ENCODE measurements at regions not wholly inside any gene's neighbourhood (a gene's known extent, or its start where the extent isn't known, plus 50 kb on each side); places are given as distances from the start of the nearest gene placed in this dataset.

DNA sequence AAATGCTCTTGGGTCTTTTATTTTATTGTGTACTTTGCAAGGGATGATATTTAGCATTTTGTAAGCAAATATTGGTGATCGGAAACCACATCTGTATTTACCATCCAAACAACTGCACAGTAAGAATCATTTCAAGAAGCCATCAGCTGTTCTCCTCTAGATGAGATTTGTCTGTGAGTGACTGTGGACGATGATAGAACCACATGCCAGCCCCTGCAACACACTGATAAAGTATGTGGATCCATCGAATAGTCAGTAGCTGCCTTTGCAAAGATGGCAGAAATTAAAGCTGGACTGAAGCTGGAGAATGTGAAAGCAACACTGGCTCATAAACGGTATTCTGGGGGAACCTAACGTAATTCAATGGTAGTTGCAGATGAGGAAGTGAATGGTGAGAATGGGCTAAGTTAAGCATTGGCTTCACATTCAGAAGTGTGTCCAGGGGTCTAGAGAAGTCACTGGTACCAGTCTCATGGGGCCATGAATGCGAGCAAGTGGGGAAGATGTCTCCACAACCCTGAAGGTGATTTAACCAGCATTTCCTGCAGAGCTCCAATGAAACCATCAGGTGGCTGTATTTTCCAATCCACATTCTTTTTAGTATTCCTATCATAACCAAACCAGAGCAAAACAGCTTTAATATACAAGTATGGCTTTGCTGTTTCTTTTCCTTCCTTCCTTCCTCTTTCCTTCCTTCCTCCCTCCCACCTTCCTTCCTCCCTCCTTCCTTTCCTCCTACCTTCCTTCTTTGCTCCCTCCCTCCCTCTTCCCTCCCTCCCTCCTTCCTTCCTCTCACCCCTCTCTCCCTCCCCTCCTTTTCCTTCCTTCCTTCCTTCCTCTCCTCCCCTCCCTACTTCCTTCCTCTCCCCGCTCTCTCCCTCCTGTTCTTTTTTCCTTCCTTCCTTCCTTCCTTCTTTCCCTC is 169.4 kb downstream of the ABCA8 start:
- peaks cover 2% of the 10 kb centered on the region for H3K27me3 Mint-ChIP-seq (ENCODE audit: insufficient read depth)
- TF ChIP-seq CTCF (IDR thresholded peaks at IDR 0.05), result no peak
- H3K4me1 Mint-ChIP-seq (ENCODE audit: low read depth), result peaks cover 9% of the 10 kb centered on the region; the same call in 1 of the 2 replicates

GRCh38 chr17:68784431-68784830 is 170.8 kb downstream of the ABCA8 start:
- no peak for DNase-seq
- H3K9me3 Mint-ChIP-seq, result no peaks in the 10 kb centered on the region

More for the DNA sequence above, 169.4 kb downstream of the ABCA8 start:
- no peak for DNase-seq
- Mint-ChIP-seq H3K27ac (no peak overlapping the region), H3K4me3 (no peak overlapping the region), H3K9me3 (no peaks in the 10 kb centered on the region), H3K36me3 (ENCODE audit: low read depth) (no peaks in the 10 kb centered on the region)

DNA sequence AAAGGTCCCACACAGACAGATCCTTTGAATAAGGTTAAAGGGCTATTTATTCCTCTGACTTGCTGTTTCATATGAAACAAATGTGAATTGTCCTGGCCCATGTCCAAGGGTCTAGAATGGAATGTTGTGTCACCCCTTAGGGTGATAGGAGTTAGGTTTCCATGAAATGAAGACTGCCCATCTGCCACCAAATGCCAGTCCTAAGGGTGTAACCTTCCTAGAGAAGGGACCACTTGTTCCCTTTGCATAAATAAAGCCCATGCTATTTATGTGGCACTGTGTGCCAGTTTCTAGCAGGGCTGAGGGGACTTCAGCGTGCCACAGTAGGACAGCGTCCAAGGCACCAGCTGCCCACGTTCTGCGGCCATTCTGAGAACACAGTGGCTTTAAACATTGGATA is 171.3 kb downstream of the ABCA8 start:
- Mint-ChIP-seq H3K4me3 (no peak overlapping the region), H3K36me3 (ENCODE audit: low read depth) (no peaks in the 10 kb centered on the region), H3K9me3 (no peaks in the 10 kb centered on the region), H3K4me1 (ENCODE audit: low read depth) (0 out of 2 replicates have a peak, but pooled peaks cover 4% of the 10 kb centered on the region), H3K27me3 (ENCODE audit: insufficient read depth) (peaks cover 2% of the 10 kb centered on the region), H3K27ac (no peak overlapping the region)
- no peak for TF ChIP-seq CTCF (IDR thresholded peaks at IDR 0.05)
- DNase-seq, result no peak

More at GRCh38 chr17:68784431-68784830, 170.8 kb downstream of the ABCA8 start:
- peaks cover 2% of the 10 kb centered on the region for H3K27me3 Mint-ChIP-seq (ENCODE audit: insufficient read depth)
- no peaks in the 10 kb centered on the region for H3K36me3 Mint-ChIP-seq (ENCODE audit: low read depth)
- no peak overlapping the region for H3K4me3 Mint-ChIP-seq
- TF ChIP-seq CTCF (IDR thresholded peaks at IDR 0.05), result no peak
- no peak overlapping the region for H3K27ac Mint-ChIP-seq
- 0 out of 2 replicates have a peak, but pooled peaks cover 4% of the 10 kb centered on the region for H3K4me1 Mint-ChIP-seq (ENCODE audit: low read depth)

- Mint-ChIP-seq H3K4me3 (no peak overlapping the region), H3K27me3 (ENCODE audit: insufficient read depth) (peaks cover 2% of the 10 kb centered on the region), H3K36me3 (ENCODE audit: low read depth) (no peaks in the 10 kb centered on the region), H3K27ac (no peak overlapping the region), H3K9me3 (no peaks in the 10 kb centered on the region), H3K4me1 (ENCODE audit: low read depth) (peaks cover 9% of the 10 kb centered on the region)
- no peak for DNase-seq
- TF ChIP-seq CTCF (IDR thresholded peaks at IDR 0.05), result no peak
Measured at GRCh38 chr17:68782789-68783188, 172.4 kb downstream of the ABCA8 start.

DNA sequence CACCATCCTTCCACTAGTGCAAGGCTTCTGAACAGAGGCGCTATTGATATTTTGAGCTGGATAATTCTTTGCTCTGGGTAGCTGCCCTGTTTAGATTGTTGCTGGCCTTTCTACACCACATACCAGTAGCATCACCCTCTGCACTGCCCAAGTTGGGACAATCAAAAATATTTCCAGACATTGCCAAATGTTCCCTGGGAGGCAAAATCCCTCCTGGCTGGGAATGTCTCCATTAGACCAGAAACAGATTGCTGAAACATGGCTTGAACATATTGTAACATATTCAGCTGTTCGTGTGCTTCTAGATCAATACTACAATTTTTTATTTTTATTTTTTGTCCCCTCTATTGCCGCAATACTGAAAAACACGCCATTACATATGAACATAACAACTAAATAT is 174.6 kb downstream of the ABCA8 start:
- Mint-ChIP-seq H3K4me3 (no peak overlapping the region), H3K27ac (no peak overlapping the region), H3K9me3 (no peaks in the 10 kb centered on the region), H3K36me3 (ENCODE audit: low read depth) (no peaks in the 10 kb centered on the region), H3K27me3 (ENCODE audit: insufficient read depth) (no peaks in the 10 kb centered on the region), H3K4me1 (ENCODE audit: low read depth) (peaks cover 23% of the 10 kb centered on the region)
- TF ChIP-seq CTCF (IDR thresholded peaks at IDR 0.05), result no peak
- no peak for DNase-seq
